ENCODE measurements at regions not wholly inside any gene's neighbourhood (a gene's known extent, or its start where the extent isn't known, plus 50 kb on each side); places are given as distances from the start of the nearest gene placed in this dataset.
"Not testable (repeated sequence)": the region's sequence is repeated elsewhere in the genome, so short reads cannot be mapped to it uniquely, and the experiment has no call there.

- DNase-seq, result no peak
Observed at GRCh38 chr6:144744720-144745119, 459.6 kb downstream of the UTRN start.

- DNase-seq, result no peak
Observed at GRCh38 chr6:144745439-144745838, 460.3 kb downstream of the UTRN start.

- no peak for DNase-seq
Observed at GRCh38 chr6:144746902-144747469, 461.9 kb downstream of the UTRN start.

- DNase-seq, result peak; percentile 44 to 67
Observed at GRCh38 chr6:144749263-144749662, 464.1 kb downstream of the UTRN start.

- no peak for DNase-seq
Observed at GRCh38 chr6:144753023-144753705, 468.0 kb downstream of the UTRN start.

GRCh38 chr6:144756469-144756868, 471.3 kb downstream of the UTRN start:
- DNase-seq, result no peak

- DNase-seq, result no peak
Observed at GRCh38 chr6:144757299-144757698, 472.2 kb downstream of the UTRN start.

GRCh38 chr6:144757730-144758129, 472.6 kb downstream of the UTRN start:
- no peak for DNase-seq

- no peak for DNase-seq
Observed at GRCh38 chr6:144758602-144759001, 473.5 kb downstream of the UTRN start.

GRCh38 chr6:144762469-144762868, 477.3 kb downstream of the UTRN start:
- DNase-seq, result no peak

GRCh38 chr6:144767051-144767450, 481.9 kb downstream of the UTRN start:
- no peak for DNase-seq

GRCh38 chr6:144768551-144769075, 483.5 kb downstream of the UTRN start:
- DNase-seq, result no peak

- peak; percentile 79 to 84 for DNase-seq
Observed at GRCh38 chr6:144769142-144769541, 484.0 kb downstream of the UTRN start.

- no peak for DNase-seq
Observed at GRCh38 chr6:144776031-144776819, 491.1 kb downstream of the UTRN start.

- DNase-seq, result no peak
Observed at GRCh38 chr6:144777249-144777648, 492.1 kb downstream of the UTRN start.

- no peak for DNase-seq
Observed at GRCh38 chr6:144778056-144778455, 492.9 kb downstream of the UTRN start.

GRCh38 chr6:144778773-144779492, 493.8 kb downstream of the UTRN start:
- no peak for DNase-seq

GRCh38 chr6:144781836-144782235, 496.7 kb downstream of the UTRN start:
- DNase-seq, result no peak

- no peak for DNase-seq
Observed at GRCh38 chr6:144782634-144783033, 497.5 kb downstream of the UTRN start.

GRCh38 chr6:144785056-144785455, 499.9 kb downstream of the UTRN start:
- DNase-seq, result no peak

- DNase-seq, result no peak
Observed at GRCh38 chr6:144786825-144787224, 501.7 kb downstream of the UTRN start.

- DNase-seq, result no peak
Observed at GRCh38 chr6:144793744-144794143, 508.6 kb downstream of the UTRN start.

- DNase-seq, result not testable (repeated sequence)
Observed at GRCh38 chr6:144795022-144795421, 509.9 kb downstream of the UTRN start.
